GM19324 (cell line): ENCODE measurements at regions not wholly inside any gene's neighbourhood (a gene's known extent, or its start where the extent isn't known, plus 50 kb on each side); places are given as distances from the start of the nearest gene placed in this dataset.
"Not testable (repeated sequence)": the region's sequence is repeated elsewhere in the genome, so short reads cannot be mapped to it uniquely, and the experiment has no call there.

Experiments
- ATAC-seq: cut with Tn5 transposase; IDR thresholded peaks from one replicate; pipeline ENCODE4 v1.9.1; 2021; ENCODE audit warnings: mild to moderate bottlenecking, moderate library complexity; ENCODE audit not compliant: unreplicated experiment, low FRiP score

- no peak for ATAC-seq
These were observed 684.8 kb downstream of the SOCS6 start for GRCh38 chr18:70973626-70974025.

GRCh38 chr18:70966419-70966818 is 677.6 kb downstream of the SOCS6 start:
- ATAC-seq = no peak

DNA sequence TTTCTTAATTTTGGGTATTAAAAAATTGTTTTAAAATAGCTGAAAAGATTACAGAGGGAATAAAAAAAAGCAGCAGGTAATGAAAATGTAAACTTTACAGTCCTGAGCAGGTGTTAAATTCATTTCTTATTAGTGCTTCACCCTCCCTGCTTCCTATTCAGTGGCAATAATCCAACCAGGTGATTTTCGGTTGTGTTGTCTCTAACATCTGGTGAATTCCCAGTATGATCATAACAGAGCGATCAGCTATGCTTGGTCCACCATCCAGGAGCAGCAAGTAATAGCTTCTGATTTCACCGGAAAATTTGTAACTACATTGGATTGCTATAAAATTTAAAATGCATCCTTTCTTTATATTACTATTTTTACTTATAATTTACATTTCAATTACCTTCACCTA is 673.1 kb downstream of the SOCS6 start:
- no peak for ATAC-seq

- no peak for ATAC-seq
These were observed 667.7 kb downstream of the SOCS6 start for GRCh38 chr18:70956554-70956953.

DNA sequence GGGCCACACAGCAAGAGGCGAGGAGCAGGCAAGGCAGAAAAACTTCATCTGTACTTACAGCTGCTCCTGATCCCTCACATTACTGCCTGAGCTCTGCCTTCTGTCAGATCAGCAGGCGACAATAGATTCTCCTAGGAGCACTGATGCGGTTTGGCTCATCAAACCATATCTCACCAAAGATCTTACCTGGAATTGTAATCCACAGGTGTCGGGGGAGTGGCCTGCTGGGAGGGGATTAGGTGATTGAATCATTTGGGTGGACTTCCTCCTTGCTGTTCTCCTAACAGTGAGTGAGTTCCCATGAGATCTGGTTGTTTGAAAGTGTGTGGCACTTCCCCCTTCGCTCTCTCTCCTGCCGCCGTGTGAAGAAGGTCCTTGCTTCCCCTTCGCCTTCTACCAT is 647.3 kb downstream of the SOCS6 start:
- ATAC-seq = no peak

DNA sequence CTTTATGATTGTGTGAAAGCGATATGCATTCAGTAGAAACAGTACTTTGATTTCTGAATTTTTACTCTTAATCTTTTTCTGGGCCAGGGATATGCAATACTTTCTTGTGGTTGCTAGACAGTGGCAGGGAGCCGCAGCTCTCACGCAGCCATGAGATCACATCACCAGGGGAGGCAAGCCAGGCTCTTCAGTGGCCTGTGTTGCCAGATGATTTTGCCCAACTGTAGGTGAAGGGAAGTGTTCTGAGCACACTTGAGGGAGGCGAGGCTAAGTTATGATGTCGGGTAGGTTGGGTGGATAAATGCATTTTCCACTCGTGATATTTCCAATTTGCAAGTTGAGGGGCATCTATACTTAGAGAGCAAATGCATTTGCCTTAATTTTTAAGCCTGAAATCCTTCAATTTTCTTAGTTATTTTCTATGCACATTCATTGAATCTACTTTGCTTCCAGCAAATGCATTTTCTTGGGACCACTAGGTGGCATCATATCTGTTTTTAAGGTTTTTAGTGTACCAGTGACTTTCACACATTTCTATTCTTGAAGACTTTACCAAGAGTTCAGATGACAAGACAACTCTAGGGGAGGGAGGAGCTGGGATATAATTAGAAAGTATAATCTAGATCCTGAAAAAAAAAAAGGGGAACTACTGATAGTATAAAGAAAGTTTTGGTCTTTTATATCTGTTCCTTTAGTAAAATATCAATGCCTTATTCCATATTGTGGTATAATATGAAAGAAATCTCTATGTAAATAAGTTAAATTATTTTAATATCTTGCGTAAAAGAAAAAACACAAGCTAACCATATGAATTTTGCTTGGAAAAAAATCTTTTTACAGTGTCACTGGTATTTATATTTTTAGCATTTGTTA is 643.3 kb downstream of the SOCS6 start:
- ATAC-seq = no peak

DNA sequence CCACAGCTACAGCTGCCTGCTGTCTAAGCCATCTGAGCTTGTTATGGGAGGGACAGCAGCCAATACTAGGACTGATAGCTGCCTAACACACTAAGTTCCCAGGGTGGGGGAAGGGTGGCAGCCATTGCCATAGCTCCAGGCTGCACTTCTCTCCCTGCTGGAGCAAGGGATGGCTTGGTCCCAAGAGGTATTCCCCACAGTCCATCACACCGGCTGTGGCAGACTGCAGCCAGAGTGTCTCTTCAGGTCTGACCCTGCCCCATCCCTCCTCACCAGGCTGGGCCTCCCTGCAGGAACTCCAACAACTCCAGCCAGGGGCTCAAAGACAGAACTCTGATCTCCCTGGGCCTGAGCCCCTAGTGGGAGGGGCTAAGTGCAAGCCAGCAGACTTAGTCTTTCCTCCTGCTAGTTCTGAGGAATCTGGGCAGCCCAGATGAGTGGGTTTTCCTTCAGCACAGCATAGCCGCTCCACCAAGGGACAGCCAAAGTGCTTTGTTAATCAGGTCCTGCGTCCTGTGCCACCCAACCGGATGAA is 632.1 kb downstream of the SOCS6 start:
- no peak for ATAC-seq

DNA sequence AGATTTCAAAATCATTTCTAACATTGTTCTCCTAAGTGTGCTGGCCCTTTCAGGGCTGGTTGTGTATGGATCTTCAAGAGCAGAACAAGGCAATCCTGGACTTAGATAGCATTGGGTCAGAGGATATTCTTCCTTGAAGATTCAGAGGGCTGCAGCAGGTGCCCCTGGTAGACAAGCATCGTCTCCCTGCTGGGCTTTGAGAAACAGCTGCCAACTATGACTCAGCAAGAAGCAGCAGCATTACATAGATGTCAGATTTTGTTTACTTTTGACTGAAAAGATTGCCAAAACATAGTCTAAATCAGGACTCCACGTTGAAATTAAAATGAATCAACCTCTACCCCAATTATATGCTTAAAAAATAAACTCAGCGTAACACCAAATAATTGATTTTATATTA is 618.8 kb downstream of the SOCS6 start:
- ATAC-seq = no peak

DNA sequence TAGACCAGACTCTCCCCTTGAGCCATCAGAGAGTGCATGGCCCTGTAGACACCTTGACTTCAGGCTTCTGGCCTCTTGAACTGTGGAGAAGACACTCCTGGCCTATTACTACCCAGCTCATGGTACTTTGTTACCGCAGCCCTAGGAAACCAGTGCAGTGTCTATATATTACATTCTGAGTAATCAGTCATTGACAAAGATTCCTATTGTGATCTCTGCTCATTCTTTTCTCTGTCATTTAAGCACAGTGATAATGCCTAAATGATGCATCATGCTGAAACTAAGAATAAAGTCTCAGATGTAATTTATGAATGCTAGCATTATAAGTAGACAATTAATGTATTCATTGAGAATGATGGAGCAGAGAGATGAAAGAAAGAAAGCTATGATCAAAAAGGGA is 603.5 kb downstream of the SOCS6 start:
- no peak for ATAC-seq

DNA sequence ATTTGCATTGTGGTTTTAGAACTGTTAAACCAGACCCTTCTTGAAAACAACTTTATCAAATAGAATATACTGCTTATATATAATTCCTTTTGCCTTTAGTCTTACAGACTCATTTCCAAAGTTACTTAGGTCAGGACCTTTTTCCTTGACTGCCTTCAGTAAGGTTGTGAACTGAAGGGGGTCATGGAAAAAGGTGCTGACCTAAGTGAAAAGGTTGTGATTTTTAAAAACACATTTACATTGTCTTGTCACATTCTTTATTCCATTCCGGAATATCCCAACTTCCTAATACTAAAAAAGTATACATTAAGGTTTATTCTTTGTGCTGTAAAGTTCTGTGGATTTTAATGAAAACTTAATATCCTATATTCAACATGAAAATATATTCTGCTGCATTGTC is 581.4 kb downstream of the SOCS6 start:
- ATAC-seq = no peak

GRCh38 chr18:70848329-70848728 is 559.5 kb downstream of the SOCS6 start:
- no peak for ATAC-seq

DNA sequence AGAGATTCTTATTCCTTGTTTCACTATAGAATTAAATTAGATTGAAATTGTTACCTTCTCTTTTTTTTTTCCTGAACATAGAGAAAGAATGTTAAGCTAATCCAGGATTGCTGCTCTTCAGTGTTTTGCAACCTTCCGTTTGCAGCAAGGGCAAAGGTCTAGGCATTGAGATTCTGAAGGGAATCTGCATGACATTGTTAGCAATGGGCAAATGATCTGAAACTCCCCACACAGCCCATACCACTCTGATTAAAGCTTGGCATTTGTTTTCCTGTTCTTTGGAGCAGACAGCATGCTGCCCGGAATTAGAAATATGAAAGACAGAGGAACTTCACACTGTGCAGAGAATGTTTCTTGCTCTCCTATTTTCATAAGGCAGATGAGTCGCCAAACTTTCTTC is 551.8 kb downstream of the SOCS6 start:
- no peak for ATAC-seq

GRCh38 chr18:70827632-70828031 is 538.8 kb downstream of the SOCS6 start:
- no peak for ATAC-seq

DNA sequence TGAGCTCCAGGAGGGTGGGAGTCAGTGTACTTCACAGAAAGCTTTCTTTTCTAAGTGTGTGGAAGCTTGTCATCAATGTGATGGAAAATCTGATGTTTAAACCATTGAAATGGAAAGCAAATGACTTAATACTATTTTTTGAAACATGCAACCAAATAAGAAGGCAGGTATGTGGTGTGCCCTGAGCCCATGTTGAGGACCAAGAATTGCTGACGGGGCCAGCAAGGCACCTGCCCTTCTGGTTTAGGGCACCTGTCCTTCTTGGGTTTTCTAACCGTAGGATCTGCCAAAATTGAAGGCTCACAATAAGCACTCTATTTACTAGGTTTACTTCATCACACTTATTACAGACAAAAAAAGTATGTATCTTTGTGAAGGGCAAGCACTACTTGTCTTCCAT is 537.7 kb downstream of the SOCS6 start:
- no peak for ATAC-seq

GRCh38 chr18:70822691-70823090 is 533.8 kb downstream of the SOCS6 start:
- ATAC-seq = no peak

- ATAC-seq = no peak
These were observed 533.3 kb downstream of the SOCS6 start for GRCh38 chr18:70822117-70822516.

- no peak for ATAC-seq
These were observed 519.7 kb downstream of the SOCS6 start for GRCh38 chr18:70808481-70809056.

DNA sequence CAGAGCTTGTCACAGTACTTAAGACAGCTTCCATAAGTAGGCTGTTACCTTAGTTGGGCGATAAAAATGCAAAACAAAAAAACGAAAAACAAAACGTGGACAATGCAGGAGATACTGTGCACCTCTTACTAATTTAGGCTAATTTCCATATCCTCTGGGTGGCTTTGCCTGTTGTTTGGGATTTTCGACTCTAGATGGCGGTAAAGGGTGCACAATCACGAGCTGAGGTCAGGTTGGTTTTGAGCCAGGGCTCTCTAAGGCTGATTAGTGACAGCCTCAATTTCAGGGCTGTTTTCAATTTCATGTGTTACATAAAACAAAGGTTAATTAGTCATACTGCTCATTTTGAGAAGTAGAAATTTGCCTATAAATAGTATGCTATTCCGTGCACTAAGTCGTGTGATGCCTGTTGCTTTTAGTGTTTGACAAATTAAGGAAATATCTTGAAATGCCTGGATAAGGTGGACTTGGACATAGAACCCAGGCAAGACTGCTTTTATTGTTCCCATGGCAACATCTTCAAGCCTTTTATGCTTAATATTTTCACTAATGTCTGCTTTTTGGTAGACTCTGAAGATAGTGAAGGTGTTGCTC is 493.1 kb downstream of the SOCS6 start:
- ATAC-seq = no peak

DNA sequence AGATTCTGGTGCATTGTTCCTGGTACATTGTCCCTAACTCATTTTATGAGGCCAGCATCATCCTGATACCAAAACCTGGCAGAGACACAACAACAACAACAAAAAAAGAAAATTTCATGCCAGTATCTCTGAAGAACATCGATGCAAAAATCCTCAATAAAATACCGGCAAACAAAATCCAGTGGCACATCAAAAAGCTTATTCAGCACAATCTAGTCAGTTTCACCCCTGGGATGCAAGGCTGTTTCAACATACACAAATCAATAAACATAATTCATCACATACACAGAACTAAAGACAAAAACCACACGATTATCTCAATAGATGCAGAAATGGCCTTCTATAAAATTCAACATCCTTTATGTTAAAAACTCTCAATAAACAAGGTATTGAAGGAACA is 477.4 kb downstream of the SOCS6 start:
- ATAC-seq = not testable (repeated sequence)

- no peak for ATAC-seq
These were observed 474.0 kb downstream of the SOCS6 start for GRCh38 chr18:70762812-70763211.

- ATAC-seq = no peak
These were observed 469.9 kb downstream of the SOCS6 start for GRCh38 chr18:70758780-70759179.

- no peak for ATAC-seq
These were observed 465.6 kb downstream of the SOCS6 start for GRCh38 chr18:70754486-70754885.
